HCT116 (cell line): ENCODE measurements at regions not wholly inside any gene's neighbourhood (a gene's known extent, or its start where the extent isn't known, plus 50 kb on each side); places are given as distances from the start of the nearest gene placed in this dataset.

ENCODE experiments used
- ATAC-seq: fragments of 200-7000 bp; cut with Tn5 transposase; 2 replicates; pipeline ENCODE4 v1.9.1; 2020; ENCODE audit warnings: mild to moderate bottlenecking, moderate library complexity
- BruUV-seq: library from RNA; stranded (reverse); fragments of 400-500 nt; replicated peaks from 2 replicates; lab custom pipeline; 2021; lab: Mats Ljungman, UMichigan
- CTCF ChIA-PET: fragments of 300-600 bp; sonication (Branson Sonifier 250); formaldehyde crosslinking; loops from one replicate; lab custom pipeline; 2021; ENCODE audit warnings: antibody characterized with exemption; lab: Charles Lee
- POLR2A ChIA-PET: fragments of 300-600, 350-600 bp; sonication (Branson Sonifier 250); formaldehyde crosslinking; loops from one replicate; lab custom pipeline; 2021; ENCODE audit warnings: antibody characterized with exemption; lab: Charles Lee
- RAD21 ChIA-PET, 2 experiments: fragments of 300-600 bp; sonication (Branson Sonifier 250); formaldehyde crosslinking; loops; one replicate each; lab custom pipeline; 2023; ENCODE audit warnings: low total read pairs in 2 of 2; ENCODE audit not compliant: uncharacterized antibody in 2 of 2, unreplicated experiment in 2 of 2, low non-redundant PET in 1 of 2; lab: Charles Lee
- DNase-seq: peaks from one replicate; pipeline ENCODE4 v3.0.0-alpha.2; 2010; ENCODE audit warnings: low read depth, low spot score
- H2AFZ ChIP-seq: fragments of 200-600 bp; shearing (Covaris generic), sonication (generic); 2 replicates; pipeline ENCODE4 v1.6.1; 2017; ENCODE audit warnings: low read depth, mixed run types, mixed read lengths, antibody characterized with exemption, low read length; ENCODE audit not compliant: poor library complexity, severe bottlenecking
- H3K27ac ChIP-seq: 2 replicates; pipeline ENCODE4 v1.5.1; 2012; ENCODE audit warnings: low read depth, low read length
- H3K27me3 ChIP-seq: fragments of 200-600 bp; sonication (generic); 2 replicates; pipeline ENCODE4 v1.6.1; 2016; ENCODE audit warnings: mixed run types, low read length, mixed read lengths; ENCODE audit not compliant: insufficient read depth
- H3K36me3 ChIP-seq, 2 experiments: fragments of 200-500 bp in 1 of 2; fragments of 200-600 bp in 1 of 2; sonication (Bioruptor generic) in 1 of 2; sonication (generic) in 1 of 2; 2 replicates each; pipeline versions ENCODE4 v1.5.1 to v1.6.1; 2014 to 2016; ENCODE audit warnings: low read length in 2 of 2, inconsistent platforms in 1 of 2, mixed read lengths in 1 of 2, mixed run types in 1 of 2; ENCODE audit not compliant: insufficient read depth in 2 of 2, control insufficient read depth in 1 of 2
- H3K4me1 ChIP-seq, 2 experiments: fragments of 200-600 bp in 1 of 2; sonication (generic) in 1 of 2; 2 replicates each; pipeline versions ENCODE4 v1.5.1 to v1.6.1; 2012 to 2017; ENCODE audit warnings: low read length in 2 of 2, inconsistent platforms in 1 of 2, mild to moderate bottlenecking in 1 of 2, mixed read lengths in 1 of 2, mixed run types in 1 of 2, moderate library complexity in 1 of 2; ENCODE audit not compliant: insufficient read depth in 2 of 2, control insufficient read depth in 1 of 2
- H3K4me2 ChIP-seq: fragments of 200-600 bp; sonication (generic); 2 replicates; pipeline ENCODE4 v1.6.1; 2017; ENCODE audit warnings: mixed run types, low read length, mixed read lengths
- H3K4me3 ChIP-seq, 2 experiments: fragments of 200-600 bp in 1 of 2; sonication (generic) in 1 of 2; replicated peaks in 1 of 2; 2 replicates each; pipeline ENCODE4 v1.5.1; 2011 to 2016; ENCODE audit warnings: low read length in 2 of 2, control low read depth in 1 of 2, low read depth in 1 of 2, mild to moderate bottlenecking in 1 of 2, mixed read lengths in 1 of 2, mixed run types in 1 of 2
- H3K79me2 ChIP-seq: fragments of 200-600 bp; sonication (generic); 2 replicates; pipeline ENCODE4 v1.6.1; 2017; ENCODE audit warnings: mild to moderate bottlenecking, mixed run types, low read length, moderate library complexity, mixed read lengths; ENCODE audit not compliant: insufficient read depth
- H3K9ac ChIP-seq: fragments of 200-600 bp; sonication (generic); 2 replicates; pipeline ENCODE4 v1.6.1; 2016; ENCODE audit warnings: low read length, mixed read lengths
- H3K9me2 ChIP-seq: fragments of 200-600 bp; sonication (generic), shearing (Covaris generic); 2 replicates; pipeline ENCODE4 v1.6.1; 2017; ENCODE audit warnings: mixed run types, mild to moderate bottlenecking, moderate library complexity; ENCODE audit not compliant: insufficient read depth
- H3K9me3 ChIP-seq, 2 experiments: fragments of 200-500 bp in 1 of 2; fragments of 200-600 bp in 1 of 2; sonication (Bioruptor generic) in 1 of 2; sonication (generic) in 1 of 2; 2 replicates each; pipeline ENCODE4 v1.6.1; 2014 to 2017; ENCODE audit warnings: low read length in 2 of 2, mixed read lengths in 2 of 2, inconsistent platforms in 1 of 2, low read depth in 1 of 2, mild to moderate bottlenecking in 1 of 2, mixed run types in 1 of 2, moderate library complexity in 1 of 2; ENCODE audit not compliant: control insufficient read depth in 1 of 2, insufficient read depth in 1 of 2
- H4K20me1 ChIP-seq: fragments of 200-600 bp; sonication (generic), shearing (Covaris generic); 2 replicates; pipeline ENCODE4 v1.6.1; 2017; ENCODE audit warnings: mixed run types, mild to moderate bottlenecking, moderate library complexity; ENCODE audit not compliant: insufficient read depth
- CEBPB ChIP-seq: IDR thresholded peaks from 2 replicates; pipeline ENCODE4 v1.6.1; 2012; ENCODE audit warnings: low read depth
- JUND ChIP-seq: IDR thresholded peaks from 2 replicates; pipeline ENCODE4 v1.6.1; 2012
- RAD21 ChIP-seq: IDR thresholded peaks from 2 replicates; pipeline ENCODE4 v1.6.1; 2012; ENCODE audit warnings: low read depth, mild to moderate bottlenecking
- SP1 ChIP-seq: IDR thresholded peaks from 2 replicates; pipeline ENCODE4 v1.6.1; 2012; ENCODE audit warnings: low read depth
- ZNF274 ChIP-seq: fragments of 200-500 bp; sonication (Bioruptor generic); IDR thresholded peaks from 2 replicates; pipeline ENCODE4 v1.6.1; 2014; ENCODE audit warnings: mild to moderate bottlenecking, low read depth, low read length, inconsistent platforms
- intact Hi-C: fragments of 100-400 bp; cut with micrococcal nuclease; formaldehyde crosslinking; loops from 2 replicates; pipeline ENCODE4 v1.10.0; 2022
- TF ChIP-seq, protein P1 (sequence below): IDR thresholded peaks from 2 replicates; pipeline ENCODE4 v1.6.1; 2011; ENCODE audit warnings: mild to moderate bottlenecking, low read length, moderate library complexity; ENCODE audit not compliant: insufficient replicate concordance; ENCODE audit errors: extremely low read depth

DNA sequence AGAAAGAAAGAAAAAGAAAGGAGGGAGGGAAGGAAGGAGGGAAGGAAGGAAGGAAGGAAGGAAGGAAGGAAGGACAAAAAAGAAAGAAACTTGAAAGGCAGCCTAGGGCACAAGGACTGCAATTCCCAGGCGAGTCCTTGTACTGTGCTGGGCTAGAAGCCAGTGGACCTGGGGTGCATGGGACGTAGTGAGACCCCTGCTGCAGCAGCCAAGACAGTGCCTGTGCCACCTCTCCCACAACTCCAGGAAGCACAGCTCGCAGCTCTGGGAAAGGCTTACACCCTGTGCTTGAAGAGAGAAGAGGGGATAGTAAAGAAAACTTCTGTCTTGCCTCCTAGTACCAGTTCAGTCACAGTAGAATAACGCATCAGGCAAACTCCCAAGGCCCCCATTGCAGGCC, 227.9 kb upstream of the CDH7 start:
- BruUV-seq: no TSS peak
- TF ChIP-seq RAD21: no peak
- TF ChIP-seq CEBPB: no peak
- no peak for TF ChIP-seq JUND
- TF ChIP-seq, protein P1, sequence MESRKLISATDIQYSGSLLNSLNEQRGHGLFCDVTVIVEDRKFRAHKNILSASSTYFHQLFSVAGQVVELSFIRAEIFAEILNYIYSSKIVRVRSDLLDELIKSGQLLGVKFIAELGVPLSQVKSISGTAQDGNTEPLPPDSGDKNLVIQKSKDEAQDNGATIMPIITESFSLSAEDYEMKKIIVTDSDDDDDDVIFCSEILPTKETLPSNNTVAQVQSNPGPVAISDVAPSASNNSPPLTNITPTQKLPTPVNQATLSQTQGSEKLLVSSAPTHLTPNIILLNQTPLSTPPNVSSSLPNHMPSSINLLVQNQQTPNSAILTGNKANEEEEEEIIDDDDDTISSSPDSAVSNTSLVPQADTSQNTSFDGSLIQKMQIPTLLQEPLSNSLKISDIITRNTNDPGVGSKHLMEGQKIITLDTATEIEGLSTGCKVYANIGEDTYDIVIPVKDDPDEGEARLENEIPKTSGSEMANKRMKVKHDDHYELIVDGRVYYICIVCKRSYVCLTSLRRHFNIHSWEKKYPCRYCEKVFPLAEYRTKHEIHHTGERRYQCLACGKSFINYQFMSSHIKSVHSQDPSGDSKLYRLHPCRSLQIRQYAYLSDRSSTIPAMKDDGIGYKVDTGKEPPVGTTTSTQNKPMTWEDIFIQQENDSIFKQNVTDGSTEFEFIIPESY: no peak
- no peak for TF ChIP-seq ZNF274
- TF ChIP-seq, all 23 proteins: peak for 0
- POLR2A ChIA-PET: no interaction called here
- RAD21 ChIA-PET: no interaction called here
- intact Hi-C loops: no loop called here
- H3K27me3 ChIP-seq: no peaks in the 10 kb centered on the region
- H3K9ac ChIP-seq: no peak overlapping the region
- no peak overlapping the region for H2AFZ ChIP-seq
- H3K79me2 ChIP-seq: no peaks in the 10 kb centered on the region
- CTCF ChIA-PET: no interaction called here
- H3K4me3 ChIP-seq: no peak overlapping the region
- ATAC-seq: no peak
- H4K20me1 ChIP-seq: no peaks in the 10 kb centered on the region
- H3K9me2 ChIP-seq: no peaks in the 10 kb centered on the region
- H3K4me2 ChIP-seq: no peak overlapping the region
- DNase-seq: no peak
- H3K36me3 ChIP-seq: no peaks in the 10 kb centered on the region
- no peaks in the 10 kb centered on the region for H3K4me1 ChIP-seq
- peaks cover 3 to 9% of the 10 kb centered on the region in 2 experiments; a peak in 2 of 4 replicates for H3K9me3 ChIP-seq
- no peak overlapping the region for H3K27ac ChIP-seq

DNA sequence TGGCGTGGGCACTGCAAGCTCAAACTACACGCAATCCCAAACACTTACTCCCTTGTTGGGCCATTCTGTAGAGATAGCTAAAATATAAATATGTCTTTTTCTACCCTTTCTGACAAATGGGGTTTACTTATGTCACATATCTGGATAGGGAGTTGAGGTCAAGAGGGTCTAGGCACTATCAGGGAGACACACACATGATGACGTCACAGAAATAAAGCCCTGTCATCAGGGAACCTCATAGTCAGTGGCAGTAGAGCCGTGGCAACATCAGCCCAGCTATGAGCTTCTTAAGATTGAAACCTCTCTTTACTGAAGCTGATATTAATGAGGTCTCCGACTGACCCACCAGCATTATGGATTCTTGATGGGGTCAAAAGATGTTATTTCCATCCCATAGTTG, 234.6 kb upstream of the CDH7 start:
- no peaks in the 10 kb centered on the region for H4K20me1 ChIP-seq
- H3K4me2 ChIP-seq: no peak overlapping the region
- ChIA-PET RAD21 (interaction anchor here in 1 of 2 experiments (0.6 kb wide), 1 partner anchor 67 kb away, joined by 3 read pairs; no protein-coding TSS in a partner anchor), CTCF (no interaction called here), POLR2A (no interaction called here)
- H3K9me2 ChIP-seq: no peaks in the 10 kb centered on the region
- no peaks in the 10 kb centered on the region for H3K27me3 ChIP-seq
- no peak for TF ChIP-seq SP1
- intact Hi-C loops: no loop called here
- ATAC-seq: no peak
- no peak overlapping the region for H3K27ac ChIP-seq
- H3K4me3 ChIP-seq: no peak overlapping the region
- H3K4me1 ChIP-seq: no peaks in the 10 kb centered on the region
- H3K79me2 ChIP-seq: no peaks in the 10 kb centered on the region
- H3K9me3 ChIP-seq: peaks cover 8 to 16% of the 10 kb centered on the region in 2 experiments; a peak in 2 of 4 replicates
- no peaks in the 10 kb centered on the region for H3K36me3 ChIP-seq
- DNase-seq: no peak
- H3K9ac ChIP-seq: no peak overlapping the region
- no TSS peak for BruUV-seq
- H2AFZ ChIP-seq: no peak overlapping the region
